ENCODE measurements at regions not wholly inside any gene's neighbourhood (a gene's known extent, or its start where the extent isn't known, plus 50 kb on each side); places are given as distances from the start of the nearest gene placed in this dataset.
"Not testable (repeated sequence)": the region's sequence is repeated elsewhere in the genome, so short reads cannot be mapped to it uniquely, and the experiment has no call there.

GRCh38 chr12:111268738-111269572, 99.9 kb downstream of the PHETA1 start:
- Mint-ChIP-seq H3K4me1 (peaks cover 3% of the 10 kb centered on the region), H3K27me3 (peaks cover 19% of the 10 kb centered on the region)
- POLR2A ChIA-PET: no interaction called here

GRCh38 chr12:111267144-111267543, 101.8 kb downstream of the PHETA1 start:
- DNase-seq (no peak), ATAC-seq (ENCODE audit: low read depth) (no peak)
- Mint-ChIP-seq H3K4me3 (no peak overlapping the region), H3K27me3 (peaks cover 19% of the 10 kb centered on the region), H3K9me3 (no peaks in the 10 kb centered on the region), H3K4me1 (peaks cover under 1% of the 10 kb centered on the region), H3K27ac (no peak overlapping the region), H3K36me3 (no peaks in the 10 kb centered on the region)
- POLR2A ChIA-PET: no interaction called here

More at GRCh38 chr12:111268738-111269572, 99.9 kb downstream of the PHETA1 start:
- Mint-ChIP-seq H3K4me3 (no peak overlapping the region), H3K36me3 (no peaks in the 10 kb centered on the region), H3K9me3 (no peaks in the 10 kb centered on the region), H3K27ac (no peak overlapping the region)
- no peak for ATAC-seq (ENCODE audit: low read depth)
- DNase-seq: no peak

- peaks cover 2% of the 10 kb centered on the region for H3K4me1 Mint-ChIP-seq
- POLR2A ChIA-PET: no interaction called here
- peaks cover 4% of the 10 kb centered on the region for H3K27me3 Mint-ChIP-seq
- H3K27ac Mint-ChIP-seq: no peak overlapping the region
- no peak overlapping the region for H3K4me3 Mint-ChIP-seq
- DNase-seq (no peak), ATAC-seq (ENCODE audit: low read depth) (no peak)
- no peaks in the 10 kb centered on the region for H3K36me3 Mint-ChIP-seq
- H3K9me3 Mint-ChIP-seq: no peaks in the 10 kb centered on the region
Observed at GRCh38 chr12:111261911-111262676, 106.8 kb downstream of the PHETA1 start.

GRCh38 chr12:111260732-111261131, 108.2 kb downstream of the PHETA1 start:
- peaks cover 4% of the 10 kb centered on the region for H3K27me3 Mint-ChIP-seq
- POLR2A ChIA-PET: no interaction called here
- no peak for DNase-seq
- H3K9me3 Mint-ChIP-seq: no peaks in the 10 kb centered on the region
- no peak for ATAC-seq (ENCODE audit: low read depth)
- H3K27ac Mint-ChIP-seq: no peak overlapping the region
- H3K4me3 Mint-ChIP-seq: no peak overlapping the region
- peaks cover 2% of the 10 kb centered on the region for H3K4me1 Mint-ChIP-seq
- H3K36me3 Mint-ChIP-seq: no peaks in the 10 kb centered on the region

GRCh38 chr12:111259231-111259630, 109.7 kb downstream of the PHETA1 start:
- Mint-ChIP-seq H3K27me3 (peaks cover 7% of the 10 kb centered on the region), H3K4me1 (peaks cover 2% of the 10 kb centered on the region), H3K36me3 (no peaks in the 10 kb centered on the region), H3K27ac (no peak overlapping the region), H3K4me3 (no peak overlapping the region), H3K9me3 (no peaks in the 10 kb centered on the region)
- POLR2A ChIA-PET: no interaction called here
- no peak for DNase-seq
- ATAC-seq (ENCODE audit: low read depth): no peak

GRCh38 chr12:111258081-111258480, 110.8 kb downstream of the PHETA1 start:
- ATAC-seq (ENCODE audit: low read depth); H3K27me3 Mint-ChIP-seq; DNase-seq; H3K27ac Mint-ChIP-seq; H3K36me3 Mint-ChIP-seq; H3K4me3 Mint-ChIP-seq; H3K4me1 Mint-ChIP-seq; H3K9me3 Mint-ChIP-seq: not testable (repeated sequence)
- POLR2A ChIA-PET: interaction anchor here (0.7 kb wide), 1 partner anchor 17 kb away, joined by 3 read pairs; no protein-coding TSS in a partner anchor

GRCh38 chr12:111257435-111257902, 111.4 kb downstream of the PHETA1 start:
- no peak overlapping the region for H3K27ac Mint-ChIP-seq
- no peaks in the 10 kb centered on the region for H3K9me3 Mint-ChIP-seq
- ATAC-seq (ENCODE audit: low read depth): no peak
- peaks cover 7% of the 10 kb centered on the region for H3K27me3 Mint-ChIP-seq
- POLR2A ChIA-PET: no interaction called here
- no peak overlapping the region for H3K4me3 Mint-ChIP-seq
- H3K4me1 Mint-ChIP-seq: peaks cover 2% of the 10 kb centered on the region
- DNase-seq: no peak
- no peaks in the 10 kb centered on the region for H3K36me3 Mint-ChIP-seq

- no peak overlapping the region for H3K4me3 Mint-ChIP-seq
- DNase-seq (no peak), ATAC-seq (ENCODE audit: low read depth) (no peak)
- H3K36me3 Mint-ChIP-seq: no peaks in the 10 kb centered on the region
- no peak overlapping the region for H3K27ac Mint-ChIP-seq
- H3K9me3 Mint-ChIP-seq: no peaks in the 10 kb centered on the region
- H3K27me3 Mint-ChIP-seq: peaks cover 7% of the 10 kb centered on the region
- POLR2A ChIA-PET: no interaction called here
- H3K4me1 Mint-ChIP-seq: peaks cover 2% of the 10 kb centered on the region
Observed at GRCh38 chr12:111256629-111257434, 112.1 kb downstream of the PHETA1 start.

- Mint-ChIP-seq H3K9me3 (no peaks in the 10 kb centered on the region), H3K4me3 (no peak overlapping the region), H3K36me3 (no peaks in the 10 kb centered on the region), H3K4me1 (peaks cover 2% of the 10 kb centered on the region), H3K27ac (no peak overlapping the region), H3K27me3 (peaks cover 5% of the 10 kb centered on the region)
- POLR2A ChIA-PET: no interaction called here
- ATAC-seq (ENCODE audit: low read depth) (no peak), DNase-seq (no peak)
Observed at GRCh38 chr12:111255261-111255660, 113.6 kb downstream of the PHETA1 start.

GRCh38 chr12:111254106-111254505, 114.8 kb downstream of the PHETA1 start:
- no peaks in the 10 kb centered on the region for H3K9me3 Mint-ChIP-seq
- no peaks in the 10 kb centered on the region for H3K36me3 Mint-ChIP-seq
- H3K4me1 Mint-ChIP-seq: peaks cover 2% of the 10 kb centered on the region
- H3K27me3 Mint-ChIP-seq: peaks cover 5% of the 10 kb centered on the region
- no peak for DNase-seq
- ATAC-seq (ENCODE audit: low read depth): no peak
- H3K27ac Mint-ChIP-seq: no peak overlapping the region
- POLR2A ChIA-PET: no interaction called here
- no peak overlapping the region for H3K4me3 Mint-ChIP-seq

- H3K27ac Mint-ChIP-seq: no peak overlapping the region
- ATAC-seq (ENCODE audit: low read depth) (no peak), DNase-seq (no peak)
- H3K9me3 Mint-ChIP-seq: no peaks in the 10 kb centered on the region
- H3K4me3 Mint-ChIP-seq: no peak overlapping the region
- peaks cover 5% of the 10 kb centered on the region for H3K27me3 Mint-ChIP-seq
- POLR2A ChIA-PET: no interaction called here
- H3K4me1 Mint-ChIP-seq: peaks cover 2% of the 10 kb centered on the region
- no peaks in the 10 kb centered on the region for H3K36me3 Mint-ChIP-seq
Observed at GRCh38 chr12:111253213-111253612, 115.7 kb downstream of the PHETA1 start.

- Mint-ChIP-seq H3K27ac (no peak overlapping the region), H3K4me1 (no peaks in the 10 kb centered on the region), H3K36me3 (no peaks in the 10 kb centered on the region), H3K9me3 (no peaks in the 10 kb centered on the region), H3K27me3 (peaks cover 4% of the 10 kb centered on the region), H3K4me3 (no peak overlapping the region)
- POLR2A ChIA-PET: no interaction called here
- ATAC-seq (ENCODE audit: low read depth) (no peak), DNase-seq (no peak)
Observed at GRCh38 chr12:111251787-111252186, 117.1 kb downstream of the PHETA1 start.

- POLR2A ChIA-PET: no interaction called here
Observed at GRCh38 chr12:111251058-111251730, 117.7 kb downstream of the PHETA1 start.

More at GRCh38 chr12:111251058-111251730, 117.7 kb downstream of the PHETA1 start:
- ATAC-seq (ENCODE audit: low read depth) (no peak), DNase-seq (no peak)
- no peaks in the 10 kb centered on the region for H3K9me3 Mint-ChIP-seq
- peaks cover 4% of the 10 kb centered on the region for H3K27me3 Mint-ChIP-seq
- H3K27ac Mint-ChIP-seq: no peak overlapping the region
- no peaks in the 10 kb centered on the region for H3K36me3 Mint-ChIP-seq
- H3K4me1 Mint-ChIP-seq: no peaks in the 10 kb centered on the region
- H3K4me3 Mint-ChIP-seq: no peak overlapping the region

Data from activated naive CD8-positive, alpha-beta T cell treated with anti-CD3 and anti-CD28 coated beads, Interleukin-2, amount 10 ng/mL, durations not matched to agents 7 days and 5 days (primary cell).